ENCODE measurements at regions not wholly inside any gene's neighbourhood (a gene's known extent, or its start where the extent isn't known, plus 50 kb on each side); places are given as distances from the start of the nearest gene placed in this dataset.
"Not testable (repeated sequence)": the region's sequence is repeated elsewhere in the genome, so short reads cannot be mapped to it uniquely, and the experiment has no call there.

DNA sequence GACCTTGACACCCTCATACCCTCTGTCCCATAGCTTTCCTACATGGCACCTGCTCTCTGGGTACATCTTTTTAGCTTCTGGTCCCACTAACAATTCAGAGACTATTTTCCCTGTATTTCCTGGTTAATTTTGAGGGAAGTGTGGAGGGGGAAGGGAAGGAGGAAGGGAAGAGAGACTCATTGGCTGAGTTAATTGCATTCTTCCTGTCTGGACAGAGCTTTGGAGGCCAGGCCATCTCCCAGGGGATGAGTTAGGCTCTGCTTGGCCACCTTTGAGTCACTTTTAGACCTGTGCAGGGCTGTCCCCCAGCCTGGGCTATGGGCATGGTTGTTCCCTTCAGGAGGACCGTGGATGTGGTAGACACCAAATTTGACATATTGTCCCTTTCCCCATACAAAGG is 167.9 kb upstream of the PGRMC2 start:
- DNase-seq (ENCODE audit: low read depth in 1 of 2, low spot score in 1 of 2) = no peak

DNA sequence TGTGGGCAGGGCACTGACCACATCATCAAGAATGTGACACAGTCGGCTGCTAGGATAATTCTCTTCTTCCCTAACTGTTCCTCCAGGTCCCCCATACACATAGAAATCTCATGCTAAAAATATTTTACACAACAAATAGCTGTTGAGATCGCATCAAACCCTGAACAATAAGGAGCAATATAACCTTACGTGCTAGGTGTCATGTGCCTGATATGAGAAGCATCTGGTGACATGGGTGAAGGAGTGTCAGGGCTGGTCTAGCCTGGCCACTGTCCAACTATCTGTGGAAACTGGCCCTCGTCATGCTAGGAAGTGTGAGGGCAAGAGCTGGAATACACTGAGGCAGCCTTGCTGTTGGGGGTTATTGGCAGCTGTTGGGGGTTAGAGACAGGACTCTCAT is 167.3 kb upstream of the PGRMC2 start:
- DNase-seq (ENCODE audit: low read depth in 1 of 2, low spot score in 1 of 2) = no peak

DNA sequence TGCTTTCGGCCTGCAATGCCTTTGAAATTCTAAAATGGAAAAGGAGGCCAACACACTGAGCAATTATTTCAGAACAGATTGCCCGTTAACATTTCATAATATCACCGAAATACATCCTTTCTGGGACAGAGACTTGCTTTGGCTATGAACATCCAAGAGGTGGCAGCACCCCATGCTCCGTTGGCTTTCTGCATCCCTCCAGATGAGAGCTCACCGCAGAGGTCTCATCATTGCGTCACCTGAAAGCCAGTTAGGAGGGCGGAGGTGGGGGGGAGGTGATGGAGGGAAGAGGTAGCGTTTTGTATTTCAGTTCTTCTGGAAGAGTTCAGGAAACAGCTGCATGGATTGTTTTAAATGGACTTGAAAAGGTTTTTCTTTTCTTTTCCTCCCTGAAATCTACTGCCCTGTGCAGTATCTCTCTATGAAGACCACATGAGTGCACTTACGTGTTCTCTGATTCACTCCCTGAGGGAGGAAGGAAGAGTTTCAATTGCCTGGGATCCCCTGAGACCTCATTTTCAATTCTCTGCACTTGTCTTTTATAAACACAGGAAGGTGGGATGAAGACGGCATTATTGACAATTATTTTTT is 166.8 kb upstream of the PGRMC2 start:
- peak; percentile 23 to 50 for DNase-seq (ENCODE audit: low read depth in 1 of 2, low spot score in 1 of 2)

DNA sequence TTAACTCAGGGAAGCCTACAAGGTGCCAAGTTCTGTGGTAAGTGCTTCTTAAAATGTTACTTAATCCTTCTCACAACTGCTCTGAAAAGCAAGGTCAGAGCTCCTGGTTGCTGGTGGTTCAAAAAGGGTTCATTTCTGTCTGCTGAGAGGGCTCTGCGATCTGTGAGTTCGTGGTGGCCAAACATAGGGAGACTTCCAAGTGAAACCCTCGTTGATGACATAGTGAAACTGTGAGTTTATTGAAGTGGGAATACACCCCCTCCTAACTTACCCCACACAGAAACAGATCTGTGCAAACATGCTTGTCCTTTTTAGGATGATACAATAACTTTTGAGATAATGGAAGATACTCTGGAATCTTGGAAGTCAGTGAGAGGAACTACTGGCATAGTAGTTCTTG is 164.8 kb upstream of the PGRMC2 start:
- DNase-seq (ENCODE audit: low read depth in 1 of 2, low spot score in 1 of 2) = no peak

DNA sequence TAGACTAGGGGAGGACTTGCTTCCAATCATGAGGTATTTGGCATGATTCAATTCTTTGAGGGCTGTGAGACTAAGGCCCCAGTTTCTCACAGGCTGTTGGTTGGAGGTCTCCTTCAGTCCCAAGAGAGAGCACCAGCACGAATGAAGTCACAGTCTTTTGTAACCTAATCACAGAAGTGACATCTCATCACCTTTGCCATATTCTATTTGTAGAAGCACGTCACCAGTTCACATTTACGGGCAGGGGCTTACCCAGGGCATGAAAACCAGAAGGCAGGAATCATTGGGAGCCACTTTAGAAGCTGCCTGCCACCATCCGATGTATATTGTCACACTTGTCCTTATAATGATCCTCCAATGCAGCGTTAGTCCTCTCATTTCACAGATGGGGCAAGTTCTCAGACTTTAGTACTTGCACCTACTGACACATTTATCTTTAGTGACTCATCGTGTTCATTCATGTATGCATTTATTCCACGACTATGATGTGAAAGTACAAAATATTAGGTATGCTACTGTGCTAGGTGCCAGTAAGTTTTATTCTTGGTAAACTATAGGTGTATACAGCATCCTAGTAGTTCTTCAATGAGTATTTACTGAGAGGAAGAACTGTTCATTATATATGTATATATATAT is 163.8 kb upstream of the PGRMC2 start:
- DNase-seq (ENCODE audit: low read depth in 1 of 2, low spot score in 1 of 2) = no peak

DNA sequence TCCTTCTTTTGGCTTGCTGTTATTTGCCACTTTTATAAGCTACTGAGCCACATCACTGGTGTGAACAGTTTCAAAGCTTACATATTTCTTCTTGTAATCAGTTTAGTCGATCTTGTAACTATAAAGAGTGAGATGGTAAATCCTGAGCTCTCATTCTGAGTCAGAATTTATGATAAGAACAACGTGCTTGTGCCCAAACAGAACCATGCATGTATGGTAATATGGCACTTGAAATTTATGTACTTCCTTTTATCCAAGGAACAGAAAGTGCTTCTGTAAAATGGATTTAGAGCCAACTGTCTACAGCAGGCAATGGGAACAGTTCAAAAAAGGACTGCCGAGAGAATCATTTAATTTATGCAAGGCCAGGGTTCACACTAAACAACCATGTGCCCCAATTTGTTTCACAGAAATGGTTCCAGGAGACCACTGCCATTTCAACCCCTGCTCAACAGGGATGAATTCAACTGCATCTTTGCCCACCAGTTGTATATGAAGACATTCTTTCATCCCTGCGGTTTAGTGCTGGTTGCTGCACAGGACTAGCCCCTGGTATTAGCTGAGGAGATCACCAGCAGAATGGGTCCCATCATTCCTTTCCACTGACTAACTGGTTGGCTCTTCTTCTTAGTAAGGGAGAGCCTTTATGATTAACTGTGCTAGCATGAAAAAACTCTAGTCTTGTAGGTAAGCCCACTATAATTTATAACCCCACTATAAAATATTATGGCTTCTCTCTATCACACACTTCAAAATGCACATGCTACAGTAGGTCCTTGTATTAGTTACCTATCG is 162.9 kb upstream of the PGRMC2 start:
- DNase-seq (ENCODE audit: low read depth in 1 of 2, low spot score in 1 of 2) = no peak

DNA sequence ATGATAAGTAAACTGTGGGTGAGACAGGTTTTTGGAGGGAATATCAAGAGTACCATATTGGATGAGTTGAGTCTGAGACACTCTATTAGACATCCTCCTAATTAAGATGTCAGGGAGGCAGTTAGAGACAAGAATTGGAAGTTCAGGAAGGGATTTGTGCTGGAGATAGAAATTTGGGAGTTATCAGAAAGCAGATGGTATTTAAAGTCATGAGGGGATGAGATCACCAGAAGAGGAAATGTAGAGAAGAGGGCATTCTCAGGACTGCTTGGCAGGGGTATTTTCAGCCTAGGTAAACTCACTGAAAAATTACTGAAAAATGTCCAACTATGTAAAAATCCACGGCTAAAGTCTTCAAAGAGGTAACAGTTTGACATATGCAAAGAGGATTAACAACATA is 161.6 kb upstream of the PGRMC2 start:
- no peak for DNase-seq (ENCODE audit: low read depth in 1 of 2, low spot score in 1 of 2)

DNA sequence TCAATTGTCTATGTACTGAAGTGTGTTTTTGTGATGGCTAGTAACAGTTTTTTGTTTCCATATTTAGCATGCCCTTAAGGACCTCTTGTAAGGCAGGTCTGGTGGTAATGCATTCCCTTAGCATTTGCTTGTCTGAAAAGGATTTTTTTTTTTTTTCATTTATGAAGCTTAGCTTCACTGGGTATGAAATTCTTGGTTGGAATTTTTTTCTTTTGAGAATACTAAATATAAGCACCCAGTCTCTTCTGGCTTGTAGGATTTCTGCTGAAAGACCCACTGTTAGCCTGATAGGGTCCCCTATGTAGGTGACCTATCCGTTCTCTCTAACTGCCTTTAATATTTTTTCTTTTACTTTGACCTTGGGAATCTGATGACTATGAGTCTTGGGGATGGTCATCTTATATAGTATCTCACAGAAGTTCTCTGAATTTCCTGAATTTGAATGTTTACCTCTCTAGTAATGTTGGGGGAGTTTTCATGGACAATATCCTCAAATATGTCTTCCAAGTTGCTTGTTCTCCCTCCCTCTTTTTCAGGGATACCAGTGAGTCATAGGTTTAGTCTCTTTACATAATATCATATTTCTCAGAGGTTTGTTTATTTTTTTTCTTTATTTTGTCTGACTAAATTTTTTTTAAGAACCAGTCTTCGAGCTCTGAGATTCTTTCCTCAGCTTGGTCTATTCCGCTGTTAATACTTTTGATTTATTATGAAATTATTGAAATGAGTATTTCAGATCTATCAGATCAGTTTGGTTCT is 157.1 kb upstream of the PGRMC2 start:
- DNase-seq (ENCODE audit: low read depth in 1 of 2, low spot score in 1 of 2) = no peak

DNA sequence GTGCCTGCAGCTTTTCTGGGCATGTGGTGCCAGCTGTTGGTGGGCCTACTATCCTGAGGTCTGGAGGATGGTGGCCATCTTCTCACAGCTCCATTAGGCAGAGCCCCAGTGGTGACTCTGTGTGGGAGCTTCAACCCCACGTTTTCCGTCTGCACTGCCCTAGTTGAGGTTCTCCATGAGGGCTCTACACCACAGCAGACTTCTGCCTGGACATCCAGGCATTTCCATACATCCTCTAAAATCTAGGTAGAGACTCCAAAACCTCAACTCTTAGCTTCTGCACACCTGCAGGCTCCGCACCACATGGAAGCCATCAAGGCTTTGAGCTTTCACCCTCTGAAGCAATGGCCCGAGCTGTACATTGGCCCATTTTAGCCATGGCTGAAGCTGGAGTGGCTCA is 153.3 kb upstream of the PGRMC2 start:
- DNase-seq (ENCODE audit: low read depth in 1 of 2, low spot score in 1 of 2) = no peak

DNA sequence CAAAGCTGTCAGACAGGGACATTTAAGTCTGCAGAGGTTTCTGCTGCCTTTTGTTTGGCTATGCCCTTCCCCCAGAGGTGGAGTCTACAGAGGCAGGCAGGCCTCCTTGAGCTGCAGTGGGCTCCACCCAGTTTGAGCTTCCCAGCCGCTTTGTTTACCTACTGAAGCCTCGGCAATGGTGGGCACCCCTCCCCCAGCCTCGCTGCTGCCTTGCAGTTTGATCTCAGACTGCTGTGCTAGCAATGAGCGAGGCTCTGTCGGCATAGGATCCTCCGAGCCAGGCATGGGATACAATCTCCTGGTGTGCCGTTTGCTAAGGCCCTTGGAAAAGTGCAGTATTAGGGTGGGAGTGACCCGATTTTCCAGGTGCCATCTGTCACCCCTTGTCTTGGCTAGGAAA is 149.4 kb upstream of the PGRMC2 start:
- not testable (repeated sequence) for DNase-seq (ENCODE audit: low read depth in 1 of 2, low spot score in 1 of 2)

DNA sequence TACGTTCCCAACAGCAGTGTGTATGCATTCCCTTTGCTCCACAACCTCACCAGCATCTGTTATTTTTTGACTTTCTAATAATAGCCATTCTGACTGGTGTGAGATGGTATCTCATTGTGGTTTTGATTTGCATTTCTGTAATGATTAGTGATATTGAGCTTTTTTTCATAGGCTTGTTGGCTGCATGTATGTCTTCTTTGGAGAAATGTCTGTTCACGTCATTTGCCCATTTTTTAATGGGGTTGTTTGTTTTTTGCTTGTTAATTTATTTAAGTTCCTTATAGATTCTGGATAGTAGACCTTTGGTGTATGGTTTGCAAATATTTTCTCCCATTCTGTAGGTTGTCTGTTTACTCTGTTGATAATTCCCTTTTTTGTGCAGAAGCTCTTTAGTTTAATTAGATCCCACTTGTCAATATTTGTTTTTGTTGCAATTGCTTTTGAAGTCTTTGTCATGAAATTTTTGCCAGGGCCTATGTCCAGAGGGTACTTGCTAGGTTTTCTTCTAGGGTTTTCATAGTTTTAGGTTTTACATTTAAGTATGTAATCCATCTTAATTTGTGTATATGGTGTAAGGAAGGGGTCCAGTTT is 141.5 kb upstream of the PGRMC2 start:
- not testable (repeated sequence) for DNase-seq (ENCODE audit: low read depth in 1 of 2, low spot score in 1 of 2)

DNA sequence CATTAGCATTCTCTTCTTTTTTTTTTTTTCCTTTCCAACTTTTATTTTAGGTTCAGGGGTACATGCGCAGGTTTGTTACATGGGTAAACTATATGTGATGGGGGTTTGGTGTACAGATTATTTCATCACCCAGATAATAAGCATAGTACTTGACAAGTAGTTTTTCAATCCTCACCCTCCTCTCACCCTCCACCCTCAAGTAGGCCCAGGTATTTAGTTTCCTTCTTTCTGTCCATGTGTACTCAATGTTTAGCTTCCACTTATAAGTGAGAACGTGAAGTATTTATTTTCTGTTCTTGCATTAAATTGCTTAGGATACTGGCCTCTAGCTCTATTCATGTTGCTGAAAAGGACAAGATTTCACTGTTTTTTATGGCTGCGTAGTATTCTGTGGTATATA is 140.8 kb upstream of the PGRMC2 start:
- no peak for DNase-seq (ENCODE audit: low read depth in 1 of 2, low spot score in 1 of 2)

DNA sequence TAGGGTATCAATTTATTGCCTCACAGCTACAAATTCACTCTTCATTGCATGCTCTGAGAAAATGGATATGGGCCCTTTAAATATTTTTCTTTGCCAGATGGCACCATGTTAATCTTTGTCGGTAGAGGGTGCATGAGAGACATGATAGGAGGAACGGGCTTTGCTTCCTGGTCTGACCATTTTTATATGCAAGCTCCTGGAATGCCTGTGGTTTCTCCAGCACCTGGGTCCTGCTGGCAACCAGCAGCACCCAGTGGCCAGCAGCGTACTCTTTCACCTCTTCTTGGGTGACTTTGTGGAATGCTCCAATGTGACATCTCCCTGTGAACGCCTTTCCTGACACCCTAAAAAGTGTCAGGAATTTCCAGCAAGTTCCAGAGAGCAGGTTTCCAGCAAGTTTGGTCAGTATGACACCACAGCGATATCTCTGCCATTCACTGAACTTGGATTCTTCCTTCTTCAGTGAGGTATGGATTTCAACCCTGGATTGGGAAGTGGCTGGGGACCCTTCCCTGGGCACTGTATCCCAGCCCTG is 140.3 kb upstream of the PGRMC2 start:
- DNase-seq (ENCODE audit: low read depth in 1 of 2, low spot score in 1 of 2) = no peak

DNA sequence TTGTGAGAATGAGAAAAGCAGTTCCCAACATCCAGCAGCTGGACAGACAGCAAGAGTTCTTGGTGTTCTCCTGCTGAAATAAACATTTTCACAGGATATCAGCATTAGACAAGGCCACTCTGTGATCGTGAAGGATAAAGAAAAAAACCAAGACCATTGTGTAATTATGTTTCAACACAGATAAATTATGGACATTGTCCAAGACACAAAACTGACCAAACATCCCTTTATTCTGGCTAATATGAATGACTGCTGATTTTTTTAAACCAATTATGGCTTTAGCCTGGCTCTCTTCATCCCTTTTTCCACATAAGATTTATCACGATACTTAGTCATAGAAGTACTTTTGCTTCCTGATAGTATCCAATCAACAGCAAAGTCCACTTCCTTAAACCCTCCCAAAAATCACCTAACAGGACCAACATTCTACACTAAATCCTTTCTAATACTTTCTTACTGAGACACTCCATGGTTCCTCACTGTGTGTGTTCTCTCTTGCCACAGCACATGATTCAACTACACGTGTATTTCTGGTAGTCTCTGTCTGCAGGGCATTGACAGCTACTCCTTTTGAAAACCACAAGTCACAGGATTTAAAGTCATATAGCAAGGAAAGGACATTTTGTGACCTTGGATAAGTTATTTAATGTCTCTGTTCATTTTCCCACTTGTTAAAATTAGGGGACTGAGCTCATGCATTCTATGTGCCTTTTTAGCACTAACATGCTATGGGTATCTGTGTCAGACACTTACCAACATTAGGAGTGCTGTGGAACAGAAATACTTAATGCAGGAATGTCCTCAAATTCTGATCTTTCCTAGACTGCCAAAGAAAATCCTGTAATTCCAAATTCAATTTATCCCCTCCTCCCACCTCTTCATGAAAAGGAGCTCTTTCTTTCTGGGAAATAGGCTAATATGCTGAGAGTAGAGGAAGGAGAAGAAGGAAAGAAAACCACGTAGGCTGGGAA is 137.2 kb upstream of the PGRMC2 start:
- DNase-seq (ENCODE audit: low read depth in 1 of 2, low spot score in 1 of 2) = no peak

DNA sequence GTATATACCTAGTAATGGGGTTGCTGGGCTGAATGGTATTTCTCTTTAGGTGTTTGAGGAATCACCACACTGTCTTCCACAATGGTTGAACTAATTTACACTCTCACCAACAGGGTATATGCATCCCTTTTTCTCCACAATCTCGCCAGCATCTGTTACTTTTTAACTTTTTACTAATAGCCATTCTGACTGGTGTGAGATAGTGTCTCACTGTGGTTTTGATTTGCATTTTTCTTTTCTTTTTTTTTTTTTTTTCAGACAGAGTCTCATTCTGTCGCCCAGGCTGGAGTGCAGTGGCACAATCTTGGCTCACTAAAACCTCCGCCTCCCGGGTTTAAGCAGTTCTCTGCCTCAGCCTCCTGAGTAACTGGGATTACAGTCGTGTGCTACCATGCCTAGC is 134.7 kb upstream of the PGRMC2 start:
- not testable (repeated sequence) for DNase-seq (ENCODE audit: low read depth in 1 of 2, low spot score in 1 of 2)

DNA sequence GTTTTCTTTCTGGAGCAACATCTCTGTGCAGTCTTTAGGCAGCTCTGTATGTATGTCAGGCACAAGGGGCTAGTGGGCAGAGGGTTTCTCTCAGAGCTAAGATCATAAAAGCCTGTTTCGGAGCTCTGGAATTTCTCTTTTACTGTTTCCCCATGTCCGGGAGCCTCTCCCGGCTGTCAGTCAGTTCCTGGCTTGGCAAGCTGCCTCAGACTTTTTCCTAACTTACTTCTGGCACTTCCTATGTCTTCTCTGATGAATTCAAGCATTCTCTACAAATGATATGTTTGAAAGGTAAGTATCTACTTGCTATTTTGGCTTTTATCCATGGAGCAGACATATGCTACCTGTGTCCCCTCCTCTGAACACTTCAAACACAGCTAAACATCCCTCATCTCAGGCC is 129.3 kb upstream of the PGRMC2 start:
- no peak for DNase-seq (ENCODE audit: low read depth in 1 of 2, low spot score in 1 of 2)

DNA sequence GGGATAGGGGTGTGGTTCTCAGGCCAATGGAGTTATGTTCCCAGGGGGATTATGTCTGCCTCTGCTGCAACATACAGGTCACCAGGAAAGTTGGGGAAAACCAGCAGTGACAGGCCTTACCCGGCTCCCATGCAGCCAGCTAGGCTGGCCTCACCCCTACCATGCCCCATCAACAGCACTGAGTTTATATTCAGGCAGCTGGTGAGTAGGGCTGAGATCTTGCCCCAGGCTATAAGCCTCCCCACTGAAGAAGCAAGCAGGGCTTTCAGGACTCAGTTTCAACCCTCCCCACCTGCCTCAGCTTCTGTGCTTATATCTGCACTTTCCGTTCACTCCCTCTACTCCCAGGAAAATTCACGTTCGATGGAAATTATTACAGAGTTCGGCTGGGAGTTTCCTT is 122.4 kb upstream of the PGRMC2 start:
- DNase-seq (ENCODE audit: low read depth in 1 of 2, low spot score in 1 of 2) = no peak

DNA sequence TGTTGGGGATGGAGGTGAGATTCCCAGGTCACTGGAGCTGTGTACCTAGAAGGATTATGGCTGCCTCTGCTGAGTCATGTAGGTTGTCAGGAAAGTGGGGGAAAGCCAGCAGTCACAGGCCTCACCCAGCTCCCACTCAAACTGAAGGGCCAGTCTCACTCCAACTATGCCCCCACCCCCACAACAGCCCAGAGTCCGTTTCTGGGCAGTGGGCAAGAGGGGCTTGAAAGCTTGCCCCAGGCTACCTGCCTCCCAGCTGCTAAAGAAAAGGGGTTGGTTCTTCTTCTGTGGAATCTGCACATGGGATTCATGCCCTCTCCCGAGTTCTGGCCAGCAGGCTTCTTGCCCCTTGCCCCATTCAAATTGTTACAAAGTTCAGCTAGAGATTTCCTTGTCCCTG is 116.0 kb upstream of the PGRMC2 start:
- no peak for DNase-seq (ENCODE audit: low read depth in 1 of 2, low spot score in 1 of 2)

DNA sequence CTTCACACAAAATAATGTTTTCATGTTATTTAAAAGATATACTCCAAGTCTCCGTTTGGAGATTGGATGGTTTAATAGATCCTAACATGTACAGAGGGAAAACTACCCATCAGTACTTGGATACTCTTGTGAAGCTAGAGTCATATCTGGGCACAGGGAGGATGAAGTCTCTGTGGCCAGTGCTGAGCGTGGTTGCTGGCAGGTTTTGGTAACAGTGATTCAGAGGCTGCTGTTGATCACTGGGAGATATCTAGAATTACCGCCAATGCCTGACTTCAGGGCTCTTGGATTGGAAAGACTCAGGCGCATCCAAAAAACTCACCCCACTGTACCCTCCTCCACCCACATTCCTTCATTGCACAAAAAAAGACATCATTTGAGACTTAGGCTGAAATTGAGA is 107.2 kb upstream of the PGRMC2 start:
- DNase-seq (ENCODE audit: low read depth in 1 of 2, low spot score in 1 of 2) = no peak

DNA sequence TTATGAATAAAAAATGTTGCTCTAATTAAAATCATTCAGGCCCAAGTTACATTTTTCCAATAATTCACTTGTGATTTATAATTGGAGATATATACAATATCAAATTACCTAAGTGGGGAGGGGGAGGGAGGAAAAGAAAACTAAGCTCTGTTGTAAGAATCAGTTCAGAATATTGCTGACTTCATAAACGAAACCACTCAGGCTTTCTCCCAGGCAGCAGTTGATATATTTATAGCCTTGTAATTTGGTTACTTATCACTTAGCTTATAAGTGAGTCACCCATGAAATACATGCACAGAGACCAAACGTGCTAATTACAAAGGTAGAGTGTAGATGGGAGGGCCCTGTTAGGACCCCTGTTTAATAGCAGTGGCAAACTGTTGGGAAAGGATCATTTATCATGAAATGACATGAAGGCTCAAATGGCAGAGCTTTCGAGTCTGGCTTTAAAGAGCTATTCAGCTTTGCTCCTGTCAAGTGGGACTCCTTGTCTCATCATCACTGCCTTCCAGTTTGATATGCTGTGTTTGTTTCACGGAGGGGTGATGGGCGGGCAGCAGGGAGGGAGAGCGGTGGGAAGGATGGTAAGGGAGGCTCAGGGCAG is 105.6 kb upstream of the PGRMC2 start:
- no peak for DNase-seq (ENCODE audit: low read depth in 1 of 2, low spot score in 1 of 2)

Measured in activated CD4-positive, alpha-beta T cell treated with anti-CD3 and anti-CD28 coated beads, Interleukin-2, amount 50 U/mL, for 24 hours (primary cell).